ENCODE measurements at regions not wholly inside any gene's neighbourhood (a gene's known extent, or its start where the extent isn't known, plus 50 kb on each side); places are given as distances from the start of the nearest gene placed in this dataset.
"Not testable (repeated sequence)": the region's sequence is repeated elsewhere in the genome, so short reads cannot be mapped to it uniquely, and the experiment has no call there.

- Histone ChIP-seq H3K9me3 (ENCODE audit: control insufficient read depth in 5 of 5, low read length in 5 of 5) (peaks cover 0 to 7% (median 3%) of the 10 kb centered on the region in 5 donors), H3K4me3 (ENCODE audit: low read depth in 1 of 5, low read length in 5 of 5) (no peak overlapping the region), H3K27me3 (ENCODE audit: control insufficient read depth in 5 of 5, insufficient read depth in 4 of 5, low read length in 5 of 5) (no peaks in the 10 kb centered on the region), H3K9ac (ENCODE audit: low read length in 5 of 5) (no peak overlapping the region), H3K4me1 (ENCODE audit: control insufficient read depth in 5 of 5, insufficient read depth in 5 of 5, low read length in 5 of 5) (no peaks in the 10 kb centered on the region), H3K27ac (ENCODE audit: low read depth, low read length) (no peak overlapping the region), H3K36me3 (ENCODE audit: control insufficient read depth in 5 of 5, insufficient read depth in 5 of 5, low read length in 5 of 5) (no peaks in the 10 kb centered on the region)
Measured at GRCh38 chr6:16882230-16882629, 121.0 kb upstream of the ATXN1 start.

- H3K36me3 ChIP-seq (ENCODE audit: control insufficient read depth in 5 of 5, insufficient read depth in 5 of 5, low read length in 5 of 5); H3K27ac ChIP-seq (ENCODE audit: low read depth, low read length); H3K4me1 ChIP-seq (ENCODE audit: control insufficient read depth in 5 of 5, insufficient read depth in 5 of 5, low read length in 5 of 5); H3K4me3 ChIP-seq (ENCODE audit: low read depth in 1 of 5, low read length in 5 of 5); H3K9ac ChIP-seq (ENCODE audit: low read length in 5 of 5); H3K27me3 ChIP-seq (ENCODE audit: control insufficient read depth in 5 of 5, insufficient read depth in 4 of 5, low read length in 5 of 5); H3K9me3 ChIP-seq (ENCODE audit: control insufficient read depth in 5 of 5, low read length in 5 of 5): not testable (repeated sequence)
Measured at GRCh38 chr6:16876852-16877251, 115.6 kb upstream of the ATXN1 start.

DNA sequence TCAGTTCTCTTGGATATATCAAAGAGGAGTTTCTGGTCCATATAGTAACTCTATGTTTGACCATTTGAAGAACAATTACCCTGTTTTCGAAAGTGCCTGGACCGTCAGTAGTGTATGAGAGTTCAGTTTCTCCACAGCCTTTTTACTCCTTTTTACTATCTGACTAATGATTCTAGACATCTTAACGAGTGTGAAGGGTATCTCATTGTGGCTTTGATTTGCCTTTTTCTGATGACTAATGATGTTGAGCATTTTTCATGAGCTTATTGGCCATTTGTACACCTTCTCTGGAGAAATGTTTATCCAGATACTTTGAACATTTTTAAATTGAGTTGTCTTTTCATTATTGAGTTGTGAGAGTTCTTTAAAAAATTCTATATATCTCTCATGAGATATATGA, 114.9 kb upstream of the ATXN1 start:
- H3K4me3 ChIP-seq (ENCODE audit: low read depth in 1 of 5, low read length in 5 of 5), result no peak overlapping the region
- peaks cover 0 to 8% (median 3%) of the 10 kb centered on the region in 5 donors for H3K9me3 ChIP-seq (ENCODE audit: control insufficient read depth in 5 of 5, low read length in 5 of 5)
- no peaks in the 10 kb centered on the region for H3K27me3 ChIP-seq (ENCODE audit: control insufficient read depth in 5 of 5, insufficient read depth in 4 of 5, low read length in 5 of 5)
- H3K4me1 ChIP-seq (ENCODE audit: control insufficient read depth in 5 of 5, insufficient read depth in 5 of 5, low read length in 5 of 5), result no peaks in the 10 kb centered on the region
- no peak overlapping the region for H3K9ac ChIP-seq (ENCODE audit: low read length in 5 of 5)
- no peaks in the 10 kb centered on the region for H3K36me3 ChIP-seq (ENCODE audit: control insufficient read depth in 5 of 5, insufficient read depth in 5 of 5, low read length in 5 of 5)
- no peak overlapping the region for H3K27ac ChIP-seq (ENCODE audit: low read depth, low read length)

GRCh38 chr6:16873698-16874097, 112.4 kb upstream of the ATXN1 start:
- peaks cover 0 to 8% (median 3%) of the 10 kb centered on the region in 5 donors for H3K9me3 ChIP-seq (ENCODE audit: control insufficient read depth in 5 of 5, low read length in 5 of 5)
- no peaks in the 10 kb centered on the region for H3K4me1 ChIP-seq (ENCODE audit: control insufficient read depth in 5 of 5, insufficient read depth in 5 of 5, low read length in 5 of 5)
- peaks cover 0 to 7% (median 0%) of the 10 kb centered on the region in 5 donors for H3K27me3 ChIP-seq (ENCODE audit: control insufficient read depth in 5 of 5, insufficient read depth in 4 of 5, low read length in 5 of 5)
- H3K4me3 ChIP-seq (ENCODE audit: low read depth in 1 of 5, low read length in 5 of 5), result no peak overlapping the region
- H3K36me3 ChIP-seq (ENCODE audit: control insufficient read depth in 5 of 5, insufficient read depth in 5 of 5, low read length in 5 of 5), result no peaks in the 10 kb centered on the region
- no peak overlapping the region for H3K9ac ChIP-seq (ENCODE audit: low read length in 5 of 5)
- H3K27ac ChIP-seq (ENCODE audit: low read depth, low read length), result no peak overlapping the region

DNA sequence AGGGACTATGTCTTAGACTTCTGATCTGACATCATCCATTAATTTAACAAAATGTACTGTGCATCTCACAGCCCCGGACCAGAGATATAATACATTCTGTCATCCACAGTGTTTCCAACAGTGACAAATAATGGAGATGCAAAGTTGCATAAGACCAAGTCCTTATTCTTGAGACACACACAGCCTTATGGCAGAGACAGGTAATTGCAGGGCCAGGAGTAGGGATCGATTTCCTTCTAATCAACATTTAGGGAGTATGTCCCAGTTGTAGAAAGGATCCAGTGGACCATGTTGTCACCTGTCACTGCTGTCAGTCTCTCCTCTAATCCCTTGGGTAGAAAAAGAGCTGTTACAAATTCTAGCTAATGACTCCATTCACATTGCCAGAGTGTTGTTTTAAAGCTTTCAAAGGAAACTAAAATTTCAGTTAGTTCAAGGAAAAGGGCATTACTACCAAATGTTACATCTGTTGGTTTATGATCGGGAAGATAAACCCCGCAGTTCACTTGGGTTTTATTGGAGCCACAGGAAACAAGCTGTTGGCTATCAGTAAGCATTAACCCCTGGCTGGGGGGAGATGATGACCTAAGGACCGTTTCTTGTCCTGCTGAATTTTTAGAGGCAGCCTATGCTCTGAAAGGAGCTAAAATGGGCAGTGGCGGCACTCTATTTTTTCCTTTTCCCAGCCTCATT, 111.4 kb upstream of the ATXN1 start:
- Histone ChIP-seq H3K9ac (ENCODE audit: low read length in 5 of 5) (no peak overlapping the region), H3K4me3 (ENCODE audit: low read depth in 1 of 5, low read length in 5 of 5) (no peak overlapping the region), H3K4me1 (ENCODE audit: control insufficient read depth in 5 of 5, insufficient read depth in 5 of 5, low read length in 5 of 5) (no peaks in the 10 kb centered on the region), H3K9me3 (ENCODE audit: control insufficient read depth in 5 of 5, low read length in 5 of 5) (peaks cover 0 to 4% (median 0%) of the 10 kb centered on the region in 5 donors), H3K27me3 (ENCODE audit: control insufficient read depth in 5 of 5, insufficient read depth in 4 of 5, low read length in 5 of 5) (peaks cover 0 to 7% (median 0%) of the 10 kb centered on the region in 5 donors), H3K27ac (ENCODE audit: low read depth, low read length) (no peak overlapping the region), H3K36me3 (ENCODE audit: control insufficient read depth in 5 of 5, insufficient read depth in 5 of 5, low read length in 5 of 5) (no peaks in the 10 kb centered on the region)

GRCh38 chr6:16871047-16871446, 109.8 kb upstream of the ATXN1 start:
- Histone ChIP-seq H3K27me3 (ENCODE audit: control insufficient read depth in 5 of 5, insufficient read depth in 4 of 5, low read length in 5 of 5) (peaks cover 0 to 7% (median 0%) of the 10 kb centered on the region in 5 donors), H3K36me3 (ENCODE audit: control insufficient read depth in 5 of 5, insufficient read depth in 5 of 5, low read length in 5 of 5) (no peaks in the 10 kb centered on the region), H3K4me3 (ENCODE audit: low read depth in 1 of 5, low read length in 5 of 5) (no peak overlapping the region), H3K4me1 (ENCODE audit: control insufficient read depth in 5 of 5, insufficient read depth in 5 of 5, low read length in 5 of 5) (no peaks in the 10 kb centered on the region), H3K9me3 (ENCODE audit: control insufficient read depth in 5 of 5, low read length in 5 of 5) (no peaks in the 10 kb centered on the region), H3K27ac (ENCODE audit: low read depth, low read length) (no peak overlapping the region), H3K9ac (ENCODE audit: low read length in 5 of 5) (no peak overlapping the region)

GRCh38 chr6:16868968-16869367, 107.7 kb upstream of the ATXN1 start:
- peaks cover 0 to 7% (median 0%) of the 10 kb centered on the region in 5 donors for H3K27me3 ChIP-seq (ENCODE audit: control insufficient read depth in 5 of 5, insufficient read depth in 4 of 5, low read length in 5 of 5)
- no peaks in the 10 kb centered on the region for H3K36me3 ChIP-seq (ENCODE audit: control insufficient read depth in 5 of 5, insufficient read depth in 5 of 5, low read length in 5 of 5)

DNA sequence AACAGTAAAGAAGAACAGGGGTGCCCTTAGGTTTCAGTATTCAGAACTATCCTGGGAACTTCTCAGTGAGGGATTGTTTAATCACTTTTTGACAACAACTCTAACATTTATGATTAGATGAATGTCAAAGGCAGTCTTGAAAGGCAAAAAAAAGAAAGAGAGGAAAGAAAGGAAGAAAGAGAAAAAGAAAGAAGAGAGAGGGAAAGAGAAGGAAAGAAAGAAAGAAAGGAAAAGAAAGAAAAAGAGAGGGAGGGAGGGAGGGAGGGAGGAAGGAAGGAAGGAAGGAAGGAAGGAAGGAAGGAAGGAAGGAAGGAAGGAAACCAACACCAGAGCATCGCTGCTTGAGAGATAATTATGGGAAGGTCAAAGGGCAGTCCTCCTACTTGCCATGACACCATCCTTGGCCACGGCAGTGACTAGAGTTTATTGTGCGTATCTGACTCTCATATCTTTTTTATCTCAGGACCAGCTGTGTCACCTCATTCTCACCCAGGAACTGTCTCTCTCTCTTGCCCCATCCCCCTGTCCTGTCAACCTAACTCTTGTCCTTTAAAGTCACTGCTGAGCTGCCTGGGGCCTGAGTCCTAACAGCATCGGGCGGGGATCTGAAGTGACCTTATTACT, 96.8 kb upstream of the ATXN1 start:
- H3K27ac ChIP-seq (ENCODE audit: low read depth, low read length), result no peak overlapping the region
- no peaks in the 10 kb centered on the region for H3K27me3 ChIP-seq (ENCODE audit: control insufficient read depth in 5 of 5, insufficient read depth in 4 of 5, low read length in 5 of 5)
- no peaks in the 10 kb centered on the region for H3K36me3 ChIP-seq (ENCODE audit: control insufficient read depth in 5 of 5, insufficient read depth in 5 of 5, low read length in 5 of 5)
- H3K4me3 ChIP-seq (ENCODE audit: low read depth in 1 of 5, low read length in 5 of 5), result no peak overlapping the region
- H3K9me3 ChIP-seq (ENCODE audit: control insufficient read depth in 5 of 5, low read length in 5 of 5), result no peaks in the 10 kb centered on the region
- H3K9ac ChIP-seq (ENCODE audit: low read length in 5 of 5), result no peak overlapping the region
- peaks cover 0 to 9% (median 4%) of the 10 kb centered on the region in 5 donors for H3K4me1 ChIP-seq (ENCODE audit: control insufficient read depth in 5 of 5, insufficient read depth in 5 of 5, low read length in 5 of 5)

More at GRCh38 chr6:16868968-16869367, 107.7 kb upstream of the ATXN1 start:
- Histone ChIP-seq H3K4me3 (ENCODE audit: low read depth in 1 of 5, low read length in 5 of 5) (no peak overlapping the region), H3K9ac (ENCODE audit: low read length in 5 of 5) (no peak overlapping the region), H3K9me3 (ENCODE audit: control insufficient read depth in 5 of 5, low read length in 5 of 5) (no peaks in the 10 kb centered on the region), H3K4me1 (ENCODE audit: control insufficient read depth in 5 of 5, insufficient read depth in 5 of 5, low read length in 5 of 5) (no peaks in the 10 kb centered on the region), H3K27ac (ENCODE audit: low read depth, low read length) (no peak overlapping the region)

DNA sequence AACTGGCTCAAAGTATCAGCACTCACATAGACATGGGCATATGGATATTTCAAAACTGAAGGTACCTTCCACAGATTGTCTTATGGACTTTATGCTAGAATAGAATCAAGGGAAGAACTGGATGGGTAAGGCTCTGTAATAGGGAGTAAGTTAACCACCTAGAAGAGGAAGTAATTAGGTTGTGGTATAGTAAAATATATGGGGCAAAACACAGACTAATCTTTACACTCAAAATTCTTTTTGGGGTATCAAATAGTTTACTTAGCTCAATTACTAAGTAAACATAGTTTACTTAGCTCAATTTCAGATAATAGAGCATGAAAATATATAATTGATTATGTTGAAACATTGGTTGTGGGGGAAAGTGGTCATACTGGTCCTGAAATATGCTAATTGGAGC, 94.2 kb upstream of the ATXN1 start:
- Histone ChIP-seq H3K4me1 (ENCODE audit: control insufficient read depth in 5 of 5, insufficient read depth in 5 of 5, low read length in 5 of 5) (peaks cover 0 to 14% (median 0%) of the 10 kb centered on the region in 5 donors), H3K27me3 (ENCODE audit: control insufficient read depth in 5 of 5, insufficient read depth in 4 of 5, low read length in 5 of 5) (no peaks in the 10 kb centered on the region), H3K9me3 (ENCODE audit: control insufficient read depth in 5 of 5, low read length in 5 of 5) (no peaks in the 10 kb centered on the region), H3K9ac (ENCODE audit: low read length in 5 of 5) (no peak overlapping the region), H3K27ac (ENCODE audit: low read depth, low read length) (no peak overlapping the region), H3K36me3 (ENCODE audit: control insufficient read depth in 5 of 5, insufficient read depth in 5 of 5, low read length in 5 of 5) (no peaks in the 10 kb centered on the region), H3K4me3 (ENCODE audit: low read depth in 1 of 5, low read length in 5 of 5) (no peak overlapping the region)

DNA sequence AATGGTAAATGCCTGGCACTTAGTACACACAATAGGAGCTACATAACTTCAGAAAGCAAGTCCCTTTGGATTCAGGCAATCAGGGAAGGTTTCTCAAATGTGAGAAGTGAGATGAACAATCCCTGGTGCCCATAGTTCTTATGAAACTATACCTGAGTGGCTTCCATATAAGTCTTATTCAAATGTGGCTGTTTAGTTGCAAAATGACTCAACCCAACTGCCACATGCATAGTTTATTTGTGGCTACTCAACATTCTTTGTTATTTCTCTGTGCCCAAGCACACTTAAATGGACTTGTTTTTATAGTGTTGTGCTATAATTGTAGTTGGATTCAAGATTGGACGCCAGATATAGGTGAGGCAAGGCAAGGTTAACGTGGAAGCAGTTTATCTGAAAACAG, 93.7 kb upstream of the ATXN1 start:
- H3K9me3 ChIP-seq (ENCODE audit: control insufficient read depth in 5 of 5, low read length in 5 of 5), result no peaks in the 10 kb centered on the region
- H3K27me3 ChIP-seq (ENCODE audit: control insufficient read depth in 5 of 5, insufficient read depth in 4 of 5, low read length in 5 of 5), result no peaks in the 10 kb centered on the region
- H3K27ac ChIP-seq (ENCODE audit: low read depth, low read length), result no peak overlapping the region
- no peaks in the 10 kb centered on the region for H3K36me3 ChIP-seq (ENCODE audit: control insufficient read depth in 5 of 5, insufficient read depth in 5 of 5, low read length in 5 of 5)
- peaks cover 0 to 18% (median 0%) of the 10 kb centered on the region in 5 donors for H3K4me1 ChIP-seq (ENCODE audit: control insufficient read depth in 5 of 5, insufficient read depth in 5 of 5, low read length in 5 of 5)
- no peak overlapping the region for H3K9ac ChIP-seq (ENCODE audit: low read length in 5 of 5)
- H3K4me3 ChIP-seq (ENCODE audit: low read depth in 1 of 5, low read length in 5 of 5), result no peak overlapping the region

Data from subcutaneous abdominal adipose tissue (tissue), 5 donors.